H9 (cell line): ENCODE measurements at regions not wholly inside any gene's neighbourhood (a gene's known extent, or its start where the extent isn't known, plus 50 kb on each side); places are given as distances from the start of the nearest gene placed in this dataset.

ENCODE experiments used
- DNase-seq: peaks from one replicate; pipeline ENCODE4 v3.0.0-alpha.2; 2017
- H2AFZ ChIP-seq: one replicate; pipeline ENCODE4 v1.6.1; 2013; ENCODE audit warnings: mild to moderate bottlenecking, low read length, control low read depth, moderate library complexity
- H2AK5ac ChIP-seq: 2 replicates; pipeline ENCODE4 v1.6.1; 2013; ENCODE audit warnings: low read length, control low read depth, mixed read lengths; ENCODE audit not compliant: insufficient read length
- H2BK120ac ChIP-seq: one replicate; pipeline ENCODE4 v1.6.1; 2013; ENCODE audit warnings: low read depth, mild to moderate bottlenecking, low read length, control low read depth, inconsistent platforms; ENCODE audit not compliant: poor library complexity, severe bottlenecking
- H2BK12ac ChIP-seq: 2 replicates; pipeline ENCODE4 v1.6.1; 2013; ENCODE audit warnings: low read length, control low read depth, mixed read lengths, low read depth; ENCODE audit not compliant: insufficient read length
- H2BK15ac ChIP-seq: 2 replicates; pipeline ENCODE4 v1.6.1; 2013; ENCODE audit warnings: low read depth, low read length, control low read depth
- H2BK20ac ChIP-seq: one replicate; pipeline ENCODE4 v1.6.1; 2013; ENCODE audit warnings: low read depth, mild to moderate bottlenecking, low read length, control low read depth, inconsistent platforms; ENCODE audit not compliant: poor library complexity, severe bottlenecking
- H2BK5ac ChIP-seq: 2 replicates; pipeline ENCODE4 v1.6.1; 2013; ENCODE audit warnings: low read length, control low read depth, mixed read lengths; ENCODE audit not compliant: insufficient read length
- H3K14ac ChIP-seq: 2 replicates; pipeline ENCODE4 v1.6.1; 2013; ENCODE audit warnings: low read length, control low read depth; ENCODE audit not compliant: insufficient read depth
- H3K18ac ChIP-seq: 2 replicates; pipeline ENCODE4 v1.6.1; 2013; ENCODE audit warnings: low read depth, mild to moderate bottlenecking, mixed read lengths, low read length, control low read depth; ENCODE audit not compliant: insufficient read length
- H3K23ac ChIP-seq: 2 replicates; pipeline ENCODE4 v1.6.1; 2013; ENCODE audit warnings: low read length, control low read depth, mixed read lengths, low read depth; ENCODE audit not compliant: insufficient read length
- H3K23me2 ChIP-seq: 2 replicates; pipeline ENCODE4 v1.6.1; 2013; ENCODE audit warnings: low read depth, mild to moderate bottlenecking, mixed read lengths, low read length, control low read depth; ENCODE audit not compliant: insufficient read length, poor library complexity, severe bottlenecking
- H3K27ac ChIP-seq: 2 replicates; pipeline ENCODE4 v1.5.1; 2013; ENCODE audit warnings: low read length, control low read depth, mixed read lengths, low read depth; ENCODE audit not compliant: insufficient read length
- H3K27me3 ChIP-seq: 2 replicates; pipeline ENCODE4 v1.6.1; 2013; ENCODE audit warnings: low read length, control low read depth, inconsistent platforms; ENCODE audit not compliant: insufficient read depth
- H3K4ac ChIP-seq: 2 replicates; pipeline ENCODE4 v1.6.1; 2013; ENCODE audit warnings: low read depth, mild to moderate bottlenecking, control low read depth, inconsistent platforms, low read length, moderate library complexity
- H3K4me1 ChIP-seq: 2 replicates; pipeline ENCODE4 v1.6.1; 2013; ENCODE audit warnings: low read length, control low read depth, inconsistent platforms; ENCODE audit not compliant: insufficient read depth
- H3K4me2 ChIP-seq: 2 replicates; pipeline ENCODE4 v1.6.1; 2013; ENCODE audit warnings: low read length, control low read depth, mixed read lengths; ENCODE audit not compliant: insufficient read length, insufficient read depth
- H3K56ac ChIP-seq: 2 replicates; pipeline ENCODE4 v1.6.1; 2013; ENCODE audit warnings: low read depth, mild to moderate bottlenecking, mixed read lengths, low read length, control low read depth; ENCODE audit not compliant: insufficient read length
- H3K79me1 ChIP-seq: 2 replicates; pipeline ENCODE4 v1.6.1; 2013; ENCODE audit warnings: low read depth, mild to moderate bottlenecking, moderate library complexity, low read length, control low read depth, inconsistent platforms; ENCODE audit not compliant: insufficient read depth, poor library complexity, severe bottlenecking
- H3K79me2 ChIP-seq: 2 replicates; pipeline ENCODE4 v1.6.1; 2013; ENCODE audit warnings: low read length, control low read depth, inconsistent platforms; ENCODE audit not compliant: insufficient read depth
- H3K9ac ChIP-seq: 2 replicates; pipeline ENCODE4 v1.6.1; 2013; ENCODE audit warnings: low read length, control low read depth, mixed read lengths; ENCODE audit not compliant: insufficient read length; ENCODE audit errors: extremely low read depth
- H3K9me3 ChIP-seq: one replicate; pipeline ENCODE4 v1.6.1; 2013; ENCODE audit warnings: low read depth, low read length, inconsistent platforms; ENCODE audit not compliant: control insufficient read depth
- H3T11ph ChIP-seq: one replicate; pipeline ENCODE4 v1.6.1; 2013; ENCODE audit warnings: mild to moderate bottlenecking, low read length, control low read depth, inconsistent platforms
- H4K20me1 ChIP-seq: one replicate; pipeline ENCODE4 v1.6.1; 2013; ENCODE audit not compliant: control insufficient read depth, insufficient read length, insufficient read depth
- H4K5ac ChIP-seq: 2 replicates; pipeline ENCODE4 v1.6.1; 2013; ENCODE audit warnings: low read depth, mild to moderate bottlenecking, mixed read lengths, low read length, control low read depth; ENCODE audit not compliant: insufficient read length
- H4K8ac ChIP-seq: replicated peaks from 2 replicates; pipeline ENCODE4 v1.6.1; 2013; ENCODE audit warnings: low read length, control low read depth, mixed read lengths, low read depth; ENCODE audit not compliant: insufficient read length
- H4K91ac ChIP-seq: 2 replicates; pipeline ENCODE4 v1.6.1; 2013; ENCODE audit warnings: low read depth, mild to moderate bottlenecking, moderate library complexity, mixed read lengths, low read length, control low read depth; ENCODE audit not compliant: insufficient read length
- H3K27ac Mint-ChIP-seq, 3 experiments: 2 replicates in 2 of 3; 3 replicates in 1 of 3; pipeline ENCODE4 v1.8.0; 2020 to 2021; ENCODE audit warnings: mixed read lengths in 3 of 3, mild to moderate bottlenecking in 1 of 3, moderate library complexity in 1 of 3
- H3K27me3 Mint-ChIP-seq: 2 replicates; pipeline ENCODE4 v1.8.0; 2021; ENCODE audit warnings: low read depth, mild to moderate bottlenecking, moderate library complexity, mixed read lengths
- H3K36me3 Mint-ChIP-seq, 3 experiments: 2 replicates in 2 of 3; 3 replicates in 1 of 3; pipeline ENCODE4 v1.8.0; 2020 to 2021; ENCODE audit warnings: low read depth in 3 of 3, mixed read lengths in 3 of 3; ENCODE audit not compliant: insufficient read depth in 1 of 3
- H3K4me1 Mint-ChIP-seq, 2 experiments: 2 replicates each; pipeline ENCODE4 v1.8.0; 2020; ENCODE audit warnings: mixed read lengths in 2 of 2
- H3K4me3 Mint-ChIP-seq, 2 experiments: 2 replicates in 1 of 2; 3 replicates in 1 of 2; pipeline ENCODE4 v1.8.0; 2020 to 2021; ENCODE audit warnings: mild to moderate bottlenecking in 2 of 2, mixed read lengths in 2 of 2, moderate library complexity in 1 of 2
- H3K9me3 Mint-ChIP-seq, 2 experiments: 2 replicates in 1 of 2; 3 replicates in 1 of 2; pipeline ENCODE4 v1.8.0; 2020; ENCODE audit warnings: mild to moderate bottlenecking in 2 of 2, mixed read lengths in 2 of 2, moderate library complexity in 1 of 2
- CTCF ChIP-seq: fragments of 200-600 bp; sonication (generic); conservative IDR thresholded peaks from 3 replicates; pipeline ENCODE4 v1.8.0; 2021; ENCODE audit warnings: antibody characterized with exemption, mild to moderate bottlenecking
- WGBS: extraction: QIAGEN DNeasy Blood & Tissue Kit; methylation state at CpG from one replicate; pipeline ENCODE4 v1.1.7; 2013; ENCODE audit warnings: missing lambda C conversion rate, low lambda C conversion rate, mixed read lengths; ENCODE audit not compliant: insufficient read length; ENCODE audit errors: extremely low coverage; 5-methylcytosine and 5-hydroxymethylcytosine counted together

GRCh38 chr3:117853923-117854668, 1144.5 kb downstream of the TUSC7 start:
- Histone ChIP-seq H3K9ac (no peak overlapping the region), H3K23me2 (no peaks in the 10 kb centered on the region), H4K5ac (no peak overlapping the region), H3K27me3 (no peaks in the 10 kb centered on the region), H2BK12ac (no peak overlapping the region), H3K23ac (no peak overlapping the region), H3K4me2 (no peak overlapping the region), H3K79me1 (no peaks in the 10 kb centered on the region), H3K18ac (no peak overlapping the region), H2BK15ac (no peak overlapping the region), H4K20me1 (no peaks in the 10 kb centered on the region), H2BK20ac (no peak overlapping the region), H2BK5ac (no peak overlapping the region), H4K8ac (no peak overlapping the region), H2AK5ac (no peak overlapping the region), H3K4ac (no peak overlapping the region), H3K14ac (no peak overlapping the region), H3K79me2 (no peaks in the 10 kb centered on the region), H3K9me3 (no peaks in the 10 kb centered on the region), H4K91ac (no peak overlapping the region), H3K4me1 (no peaks in the 10 kb centered on the region), H3K56ac (no peak overlapping the region), H2BK120ac (no peak overlapping the region), H3T11ph (no peak overlapping the region), H3K27ac (no peak overlapping the region), H2AFZ (no peak overlapping the region)
- Mint-ChIP-seq H3K27me3 (no peaks in the 10 kb centered on the region), H3K36me3 (peaks cover 0 to 8% (median 2%) of the 10 kb centered on the region in 3 experiments; a peak in 2 of 7 replicates), H3K4me3 (no peak overlapping the region), H3K4me1 (peaks cover 0 to 3% of the 10 kb centered on the region in 2 experiments; a peak in 2 of 4 replicates), H3K27ac (peak overlapping the region in 1 of 3 experiments; percentile 44; a peak in 1 of 7 replicates), H3K9me3 (peaks cover 0 to 6% of the 10 kb centered on the region in 2 experiments; a peak in 4 of 5 replicates)
- DNase-seq, result no peak
- WGBS, result no CpG with 5 or more reads among the region's 5 CpGs
- TF ChIP-seq CTCF, result no peak
